NB4 (cell line): ENCODE measurements at regions not wholly inside any gene's neighbourhood (a gene's known extent, or its start where the extent isn't known, plus 50 kb on each side); places are given as distances from the start of the nearest gene placed in this dataset.
A peak's percentile ranks its signal among the peaks of the same experiment; 100 is the strongest.

Source experiments
- DNase-seq: peaks from one replicate; pipeline ENCODE4 v3.0.0; 2010; ENCODE audit warnings: low read depth
- H3K4me3 ChIP-seq: one replicate; pipeline ENCODE4 v1.5.1; 2011; ENCODE audit warnings: mild to moderate bottlenecking, low read depth, low read length, moderate library complexity
- CTCF ChIP-seq: IDR thresholded peaks from one replicate; pipeline ENCODE4 v1.5.1; 2012; ENCODE audit warnings: low read depth, low read length
- MAX ChIP-seq: IDR thresholded peaks from 2 replicates; pipeline ENCODE4 v1.6.1; 2011; ENCODE audit warnings: low read depth, low read length
- MYC ChIP-seq: IDR thresholded peaks from 2 replicates; pipeline ENCODE4 v1.6.1; 2011; ENCODE audit warnings: low read depth, low read length
- POLR2A ChIP-seq: IDR thresholded peaks from 2 replicates; pipeline ENCODE4 v1.6.1; 2011; ENCODE audit warnings: mild to moderate bottlenecking; ENCODE audit not compliant: insufficient read length; ENCODE audit errors: extremely low read depth

GRCh38 chr11:44444770-44445321 lies 120.6 kb upstream of the CD82 start:
- no peak overlapping the region for H3K4me3 ChIP-seq
- TF ChIP-seq MAX (no peak), MYC (no peak), CTCF (no peak)
- no peak for DNase-seq

GRCh38 chr11:44445500-44446365 lies 119.7 kb upstream of the CD82 start:
- DNase-seq: no peak
- no peak overlapping the region for H3K4me3 ChIP-seq
- TF ChIP-seq CTCF (no peak), POLR2A (no peak), MAX (no peak), MYC (no peak)

GRCh38 chr11:44446366-44446762 lies 119.1 kb upstream of the CD82 start:
- H3K4me3 ChIP-seq: no peak overlapping the region
- TF ChIP-seq MAX: no peak
- TF ChIP-seq CTCF: no peak
- no peak for TF ChIP-seq MYC
- TF ChIP-seq POLR2A: no peak
- DNase-seq: no peak

GRCh38 chr11:44446996-44447771 lies 118.3 kb upstream of the CD82 start:
- no peak for DNase-seq
- TF ChIP-seq CTCF (no peak), MAX (no peak), MYC (no peak), POLR2A (no peak)
- H3K4me3 ChIP-seq: no peak overlapping the region

- DNase-seq: peak; percentile 67
- H3K4me3 ChIP-seq: no peak overlapping the region
- no peak for TF ChIP-seq MYC
- TF ChIP-seq POLR2A: no peak
- TF ChIP-seq CTCF: no peak
- TF ChIP-seq MAX: no peak
Measured at GRCh38 chr11:44450295-44450932, 115.0 kb upstream of the CD82 start.
